ENCODE measurements at regions not wholly inside any gene's neighbourhood (a gene's known extent, or its start where the extent isn't known, plus 50 kb on each side); places are given as distances from the start of the nearest gene placed in this dataset.

DNA sequence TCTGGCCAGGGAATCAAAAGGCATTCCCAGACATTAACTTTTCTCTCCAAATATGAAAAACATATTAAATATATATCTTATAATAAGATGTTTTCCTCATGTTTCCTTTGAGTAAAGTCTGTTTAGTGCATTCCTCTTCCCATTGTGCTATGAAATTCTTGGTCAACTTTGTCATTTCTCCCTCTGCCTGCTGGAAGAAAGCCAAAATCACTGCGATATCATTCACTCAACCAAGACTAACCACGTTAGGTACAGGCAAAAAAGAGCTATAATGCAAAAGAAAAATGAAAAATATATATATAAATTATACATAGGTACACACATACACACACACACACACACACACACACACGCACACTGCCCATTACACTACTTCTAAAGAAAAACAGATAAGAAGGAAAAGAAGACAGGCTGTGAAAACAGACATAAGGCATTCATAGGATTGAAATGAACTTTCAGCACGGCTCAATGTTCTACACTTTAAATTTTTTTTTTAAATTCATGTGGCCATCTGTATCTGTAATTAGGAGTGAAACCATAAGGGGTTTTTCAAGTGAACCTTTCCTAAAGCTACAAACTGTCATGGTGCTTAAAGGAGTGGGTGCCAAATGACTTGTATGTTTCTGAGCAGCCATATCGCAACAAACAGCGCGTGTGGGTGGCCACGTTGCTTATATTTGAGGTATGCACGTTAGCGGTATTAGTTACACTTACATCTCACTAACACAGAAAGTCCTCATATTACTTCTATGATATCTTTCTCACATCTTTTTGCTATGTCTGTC lies 71.6 kb upstream of the PSMD7 start:
- DNase-seq (no peak), ATAC-seq (no peak)
- TF ChIP-seq POLR2A (IDR thresholded peaks at IDR 0.05): no peak
- TF ChIP-seq, protein P1, sequence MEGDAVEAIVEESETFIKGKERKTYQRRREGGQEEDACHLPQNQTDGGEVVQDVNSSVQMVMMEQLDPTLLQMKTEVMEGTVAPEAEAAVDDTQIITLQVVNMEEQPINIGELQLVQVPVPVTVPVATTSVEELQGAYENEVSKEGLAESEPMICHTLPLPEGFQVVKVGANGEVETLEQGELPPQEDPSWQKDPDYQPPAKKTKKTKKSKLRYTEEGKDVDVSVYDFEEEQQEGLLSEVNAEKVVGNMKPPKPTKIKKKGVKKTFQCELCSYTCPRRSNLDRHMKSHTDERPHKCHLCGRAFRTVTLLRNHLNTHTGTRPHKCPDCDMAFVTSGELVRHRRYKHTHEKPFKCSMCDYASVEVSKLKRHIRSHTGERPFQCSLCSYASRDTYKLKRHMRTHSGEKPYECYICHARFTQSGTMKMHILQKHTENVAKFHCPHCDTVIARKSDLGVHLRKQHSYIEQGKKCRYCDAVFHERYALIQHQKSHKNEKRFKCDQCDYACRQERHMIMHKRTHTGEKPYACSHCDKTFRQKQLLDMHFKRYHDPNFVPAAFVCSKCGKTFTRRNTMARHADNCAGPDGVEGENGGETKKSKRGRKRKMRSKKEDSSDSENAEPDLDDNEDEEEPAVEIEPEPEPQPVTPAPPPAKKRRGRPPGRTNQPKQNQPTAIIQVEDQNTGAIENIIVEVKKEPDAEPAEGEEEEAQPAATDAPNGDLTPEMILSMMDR (IDR thresholded peaks at IDR 0.05): no peak

DNA sequence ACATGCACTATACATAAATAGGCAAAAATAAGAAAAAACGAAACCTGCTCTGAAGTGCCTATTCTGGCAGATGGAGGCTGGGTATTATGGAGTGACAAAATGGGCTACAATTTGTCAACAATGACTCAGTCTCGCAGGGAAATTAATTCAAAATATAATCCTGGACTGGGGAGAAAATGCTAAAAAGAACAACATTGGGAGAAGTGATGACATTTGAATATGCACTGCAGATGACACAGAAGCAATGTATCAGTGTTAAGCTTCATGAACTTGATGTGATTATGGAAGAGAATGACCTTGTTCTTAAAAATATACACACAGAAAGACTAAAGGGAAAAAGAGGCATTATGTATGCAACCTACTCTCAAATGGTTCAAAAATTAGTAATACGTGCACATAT lies 74.8 kb upstream of the PSMD7 start:
- 81 to 88% (median 85%) methylated on average over 3 of the region's 3 CpGs for WGBS, 4 donors
- Histone ChIP-seq H3K36me3 (no peaks in the 10 kb centered on the region), H3K27me3 (no peaks in the 10 kb centered on the region), H3K27ac (no peak overlapping the region), H3K4me3 (no peak overlapping the region), H3K4me1 (peaks cover 0 to 8% (median 0%) of the 10 kb centered on the region in 12 donors), H3K9me3 (no peaks in the 10 kb centered on the region)
- ATAC-seq (no peak), DNase-seq (no peak)
- intact Hi-C loops (cut with DNase I): loop anchor here in 1 of 10 donors (10.0 kb wide), 1 partner anchor 147 kb away; no protein-coding TSS in a partner anchor
- TF ChIP-seq, protein P1 (IDR thresholded peaks at IDR 0.05): no peak
- no peak for TF ChIP-seq POLR2A (IDR thresholded peaks at IDR 0.05)

More for the DNA sequence above, 71.6 kb upstream of the PSMD7 start:
- no peak overlapping the region for H3K27ac ChIP-seq
- H3K36me3 ChIP-seq: no peaks in the 10 kb centered on the region
- 43 to 48% (median 46%) methylated on average over 10 of the region's 10 CpGs for WGBS, 4 donors
- intact Hi-C loops (cut with DNase I): loop anchor here in 1 of 10 donors (10.0 kb wide), 1 partner anchor 150 kb away; no protein-coding TSS in a partner anchor
- no peaks in the 10 kb centered on the region for H3K9me3 ChIP-seq
- peaks cover 0 to 8% (median 0%) of the 10 kb centered on the region in 12 donors for H3K4me1 ChIP-seq
- no peak overlapping the region for H3K4me3 ChIP-seq
- H3K27me3 ChIP-seq: peaks cover 0 to 7% (median 0%) of the 10 kb centered on the region in 9 donors

DNA sequence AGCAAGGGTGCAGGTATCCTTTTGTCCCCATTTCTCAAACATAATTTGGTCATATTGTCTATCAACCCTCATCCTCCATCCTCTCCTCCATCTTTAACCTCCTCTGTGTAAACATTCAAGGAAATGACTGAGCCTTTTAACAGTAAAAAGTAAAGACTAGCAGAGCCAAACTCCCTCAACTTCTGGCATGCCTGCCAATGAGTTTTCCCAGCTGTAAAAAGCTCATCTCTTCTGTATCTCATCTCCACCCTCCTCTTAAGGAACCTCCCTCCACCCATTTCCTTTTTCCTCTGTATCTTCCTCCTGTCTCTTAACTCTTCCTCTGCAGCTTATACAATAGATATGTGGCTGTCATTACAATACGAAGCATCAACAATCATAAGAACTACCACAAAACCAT lies 76.9 kb upstream of the PSMD7 start:
- no peaks in the 10 kb centered on the region for H3K9me3 ChIP-seq
- H3K27ac ChIP-seq: no peak overlapping the region
- WGBS, 4 donors: 55 to 78% (median 63%) methylated on average over 1 of the region's 1 CpG
- ATAC-seq (no peak), DNase-seq (no peak)
- H3K36me3 ChIP-seq: no peaks in the 10 kb centered on the region
- no peaks in the 10 kb centered on the region for H3K27me3 ChIP-seq
- H3K4me3 ChIP-seq: no peak overlapping the region
- TF ChIP-seq POLR2A (IDR thresholded peaks at IDR 0.05): no peak
- TF ChIP-seq, protein P1 (IDR thresholded peaks at IDR 0.05): no peak
- peaks cover 0 to 2% (median 0%) of the 10 kb centered on the region in 12 donors for H3K4me1 ChIP-seq
- intact Hi-C loops (cut with DNase I): loop anchor here in 1 of 10 donors (10.0 kb wide), 1 partner anchor 145 kb away; no protein-coding TSS in a partner anchor

DNA sequence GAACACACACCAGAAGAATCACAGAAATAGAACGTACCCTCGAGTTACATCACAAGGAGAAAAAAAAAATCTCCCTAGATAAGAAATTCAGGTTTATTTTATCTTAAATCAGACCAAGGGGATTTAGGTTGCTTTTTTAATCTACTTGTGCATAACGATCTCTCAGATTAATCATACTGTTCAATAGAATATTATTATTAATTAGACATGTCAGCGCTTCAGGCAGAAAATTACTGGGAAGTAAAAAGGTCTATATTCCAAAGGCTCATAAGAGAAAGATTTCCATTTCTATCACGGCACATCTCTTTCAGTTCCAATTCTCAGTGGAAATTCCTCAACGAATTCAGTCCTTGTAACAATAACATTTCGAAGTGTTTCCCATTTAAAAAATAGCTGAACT lies 77.7 kb upstream of the PSMD7 start:
- Histone ChIP-seq H3K27ac (no peak overlapping the region), H3K4me3 (no peak overlapping the region), H3K9me3 (no peaks in the 10 kb centered on the region), H3K27me3 (no peaks in the 10 kb centered on the region), H3K4me1 (no peaks in the 10 kb centered on the region), H3K36me3 (no peaks in the 10 kb centered on the region)
- TF ChIP-seq, protein P1 (IDR thresholded peaks at IDR 0.05): no peak
- no peak for TF ChIP-seq POLR2A (IDR thresholded peaks at IDR 0.05)
- DNase-seq (no peak), ATAC-seq (no peak)
- 73 to 78% (median 74%) methylated on average over 7 of the region's 7 CpGs for WGBS, 4 donors
- intact Hi-C loops (cut with DNase I): no loop called here
